SU-DHL-6 (cell line): ENCODE measurements at regions not wholly inside any gene's neighbourhood (a gene's known extent, or its start where the extent isn't known, plus 50 kb on each side); places are given as distances from the start of the nearest gene placed in this dataset.

Experiments
- CTCF ChIP-seq: fragments of 200-600 bp; sonication (generic); IDR thresholded peaks from one replicate; pipeline ENCODE4 v1.5.1; 2017; ENCODE audit warnings: antibody characterized with exemption, mild to moderate bottlenecking, low read length, moderate library complexity; ENCODE audit not compliant: insufficient read depth, poor library complexity, severe bottlenecking
- EZH2phosphoT487 ChIP-seq: fragments of 200-600 bp; sonication (generic), shearing (Covaris generic); conservative IDR thresholded peaks from 2 replicates; pipeline ENCODE4 v1.6.1; 2018; ENCODE audit warnings: mild to moderate bottlenecking, antibody characterized with exemption, low read length, moderate library complexity, mixed read lengths

- TF ChIP-seq CTCF: no peak
- TF ChIP-seq EZH2phosphoT487: no peak
These were observed 86.2 kb upstream of the KIT start for GRCh38 chr4:54571293-54572151.
